Kidney (tissue), 13 donors: ENCODE measurements at regions not wholly inside any gene's neighbourhood (a gene's known extent, or its start where the extent isn't known, plus 50 kb on each side); places are given as distances from the start of the nearest gene placed in this dataset.
A peak's percentile ranks its signal among the peaks of the same experiment; 100 is the strongest.

Source experiments
- DNase-seq, 5 donors: peaks; one replicate each; pipeline ENCODE4 v3.0.0-alpha.2; 2013 to 2020
- FAIRE-seq: peaks from 2 replicates; lab custom pipeline; 2012; peaks lifted over from hg19 to GRCh38; lab: Jason Lieb, UNC
- H3K27ac ChIP-seq, 2 donors: one replicate each; pipeline ENCODE4 v1.7.0; 2013; ENCODE audit warnings: low read depth in 2 of 2, low read length in 2 of 2, inconsistent platforms in 1 of 2
- H3K27me3 ChIP-seq: one replicate; pipeline ENCODE4 v1.7.1; 2013; ENCODE audit warnings: low read length, inconsistent platforms; ENCODE audit not compliant: control insufficient read depth, insufficient read depth
- H3K36me3 ChIP-seq, 3 donors: one replicate each; pipeline versions ENCODE4 v1.7.0 to v1.7.1; 2013; ENCODE audit warnings: low read length in 3 of 3, control low read depth in 1 of 3, inconsistent platforms in 1 of 3; ENCODE audit not compliant: insufficient read depth in 3 of 3, control insufficient read depth in 2 of 3
- H3K4me1 ChIP-seq, 3 donors: one replicate each; pipeline versions ENCODE4 v1.7.0 to v1.7.1; 2013; ENCODE audit warnings: low read length in 3 of 3, inconsistent platforms in 1 of 3, low read depth in 1 of 3; ENCODE audit not compliant: control insufficient read depth in 2 of 3, insufficient read depth in 2 of 3
- H3K4me3 ChIP-seq, 3 donors: one replicate each; pipeline versions ENCODE4 v1.7.0 to v1.8.1; 2013; ENCODE audit warnings: low read length in 3 of 3, control low read depth in 1 of 3, inconsistent platforms in 1 of 3
- H3K9ac ChIP-seq, 3 donors: one replicate each; pipeline versions ENCODE4 v1.7.0 to v1.7.1; 2013; ENCODE audit warnings: low read length in 3 of 3, control low read depth in 1 of 3, inconsistent platforms in 1 of 3
- H3K9me3 ChIP-seq, 3 donors: one replicate each; pipeline versions ENCODE4 v1.7.0 to v1.7.1; 2013; ENCODE audit warnings: low read length in 3 of 3, control low read depth in 1 of 3, inconsistent platforms in 1 of 3; ENCODE audit not compliant: control insufficient read depth in 2 of 3, insufficient read depth in 1 of 3
- intact Hi-C: fragments of 100-400 bp; cut with DNase I; formaldehyde crosslinking; loops from one replicate; pipeline ENCODE4 v1.11.1; 2022
- TF ChIP-seq, protein P1 (sequence below): IDR thresholded peaks from 3 replicates; pipeline ENCODE4 v1.5.1; 2012; ENCODE audit warnings: mild to moderate bottlenecking, moderate library complexity, borderline replicate concordance; ENCODE audit not compliant: insufficient read depth; ENCODE audit errors: extremely low read depth
- donor health status: control.
- donor health status: control.
- donor health status: control.
- donor health status: control.
- donor health status: control.
- donor health status: DM: yes; HTN: yes; CAD: no.
- donor health status: Normal renal cell carcinoma (clear cell type).

DNA sequence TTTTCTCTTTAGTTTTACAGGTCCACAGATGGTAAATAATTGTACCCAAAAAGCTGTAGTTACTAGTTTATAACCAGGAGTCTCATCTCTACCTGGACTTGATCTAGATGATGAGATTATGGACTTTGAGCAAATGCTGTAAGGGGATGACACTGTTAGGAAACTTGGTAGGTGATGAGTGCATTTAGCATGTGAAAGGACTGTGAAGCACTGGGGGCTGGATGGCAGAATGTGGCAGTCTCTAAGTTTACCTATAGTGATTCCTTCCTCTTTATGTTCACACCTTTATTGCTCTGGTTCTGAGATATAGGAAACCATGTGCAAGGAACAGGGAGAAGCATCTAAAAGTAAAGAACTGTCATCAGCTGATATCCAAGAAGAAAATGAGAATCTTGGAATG is 230.7 kb upstream of the CHORDC1 start:
- TF ChIP-seq, protein P1, sequence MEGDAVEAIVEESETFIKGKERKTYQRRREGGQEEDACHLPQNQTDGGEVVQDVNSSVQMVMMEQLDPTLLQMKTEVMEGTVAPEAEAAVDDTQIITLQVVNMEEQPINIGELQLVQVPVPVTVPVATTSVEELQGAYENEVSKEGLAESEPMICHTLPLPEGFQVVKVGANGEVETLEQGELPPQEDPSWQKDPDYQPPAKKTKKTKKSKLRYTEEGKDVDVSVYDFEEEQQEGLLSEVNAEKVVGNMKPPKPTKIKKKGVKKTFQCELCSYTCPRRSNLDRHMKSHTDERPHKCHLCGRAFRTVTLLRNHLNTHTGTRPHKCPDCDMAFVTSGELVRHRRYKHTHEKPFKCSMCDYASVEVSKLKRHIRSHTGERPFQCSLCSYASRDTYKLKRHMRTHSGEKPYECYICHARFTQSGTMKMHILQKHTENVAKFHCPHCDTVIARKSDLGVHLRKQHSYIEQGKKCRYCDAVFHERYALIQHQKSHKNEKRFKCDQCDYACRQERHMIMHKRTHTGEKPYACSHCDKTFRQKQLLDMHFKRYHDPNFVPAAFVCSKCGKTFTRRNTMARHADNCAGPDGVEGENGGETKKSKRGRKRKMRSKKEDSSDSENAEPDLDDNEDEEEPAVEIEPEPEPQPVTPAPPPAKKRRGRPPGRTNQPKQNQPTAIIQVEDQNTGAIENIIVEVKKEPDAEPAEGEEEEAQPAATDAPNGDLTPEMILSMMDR, result no peak
- FAIRE-seq, result no peak
- H3K27ac ChIP-seq, result no peak overlapping the region
- H3K4me3 ChIP-seq, result no peak overlapping the region
- H3K9ac ChIP-seq, result no peak overlapping the region
- no peaks in the 10 kb centered on the region for H3K27me3 ChIP-seq
- no peaks in the 10 kb centered on the region for H3K36me3 ChIP-seq
- H3K4me1 ChIP-seq, result no peaks in the 10 kb centered on the region
- intact Hi-C loops, result no loop called here
- DNase-seq, result no peak
- H3K9me3 ChIP-seq, result no peaks in the 10 kb centered on the region

DNA sequence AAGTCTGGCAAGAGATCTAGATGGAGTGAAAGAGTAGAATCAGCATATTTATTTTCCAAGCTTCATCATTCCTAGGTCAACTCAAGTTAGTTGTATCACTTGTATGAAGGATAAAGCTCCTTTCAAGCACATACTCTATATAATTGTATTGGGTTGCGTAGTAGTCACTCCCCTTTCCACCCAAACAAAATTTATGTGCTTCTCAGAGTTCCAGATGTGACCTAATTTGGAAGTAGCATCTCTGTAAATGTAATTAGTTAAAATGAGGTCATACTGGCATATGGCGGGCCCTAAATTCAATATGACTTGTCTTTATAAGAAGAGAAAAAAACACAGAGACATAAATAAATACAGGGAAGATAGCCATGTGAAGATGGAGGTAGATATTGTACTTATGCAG is 226.8 kb upstream of the CHORDC1 start:
- Histone ChIP-seq H3K4me3 (no peak overlapping the region), H3K27me3 (no peaks in the 10 kb centered on the region), H3K36me3 (no peaks in the 10 kb centered on the region), H3K4me1 (no peaks in the 10 kb centered on the region), H3K9me3 (no peaks in the 10 kb centered on the region), H3K27ac (no peak overlapping the region), H3K9ac (no peak overlapping the region)
- intact Hi-C loops, result no loop called here
- no peak for FAIRE-seq
- no peak for DNase-seq
- TF ChIP-seq, protein P1, result no peak

DNA sequence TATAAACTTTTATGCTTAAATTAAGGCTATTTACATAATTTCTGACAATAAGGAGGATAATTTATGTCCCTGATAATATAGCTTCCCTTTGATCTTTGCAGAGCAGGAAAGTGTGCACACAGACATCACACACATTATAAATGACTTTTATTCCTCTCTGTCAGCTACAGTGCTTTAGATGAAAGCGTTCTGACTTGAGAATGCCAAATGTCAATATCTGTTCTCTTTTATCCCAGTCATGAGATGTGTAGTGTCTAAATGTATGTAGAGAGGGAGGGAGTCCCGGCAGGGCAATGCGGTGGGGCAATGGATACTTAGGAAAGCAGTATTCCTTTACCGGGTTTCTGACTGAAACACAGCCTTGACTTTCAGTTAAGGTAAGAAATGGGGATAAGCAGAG is 225.4 kb upstream of the CHORDC1 start:
- H3K27ac ChIP-seq, result no peak overlapping the region
- FAIRE-seq, result no peak
- intact Hi-C loops, result no loop called here

DNA sequence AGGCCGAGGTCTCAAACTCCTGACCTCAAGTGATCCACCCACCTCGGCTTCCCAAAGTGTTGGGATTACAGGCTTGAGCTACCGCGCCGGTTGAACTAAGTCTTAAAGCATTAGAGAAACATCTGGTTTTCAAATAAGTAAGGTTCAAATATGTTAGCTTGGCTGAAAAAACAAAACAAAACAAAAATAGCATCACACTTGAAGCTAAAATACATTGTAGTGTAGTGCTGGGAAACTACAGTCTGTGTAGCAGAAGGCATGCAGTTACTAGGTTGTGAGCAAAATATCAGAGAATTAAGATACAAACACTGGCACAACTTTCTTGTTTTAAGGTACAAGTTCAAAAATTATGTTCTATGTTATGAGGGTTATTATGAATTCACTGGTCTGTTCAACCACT is 224.8 kb upstream of the CHORDC1 start:
- Histone ChIP-seq H3K4me1 (no peaks in the 10 kb centered on the region), H3K27me3 (no peaks in the 10 kb centered on the region), H3K9me3 (no peaks in the 10 kb centered on the region), H3K27ac (no peak overlapping the region), H3K9ac (no peak overlapping the region), H3K36me3 (no peaks in the 10 kb centered on the region), H3K4me3 (no peak overlapping the region)
- intact Hi-C loops, result no loop called here
- DNase-seq, result no peak
- FAIRE-seq, result no peak
- TF ChIP-seq, protein P1, result no peak

More for the DNA sequence above, 225.4 kb upstream of the CHORDC1 start:
- Histone ChIP-seq H3K27me3 (no peaks in the 10 kb centered on the region), H3K4me1 (no peaks in the 10 kb centered on the region), H3K36me3 (no peaks in the 10 kb centered on the region), H3K9ac (no peak overlapping the region), H3K4me3 (no peak overlapping the region), H3K9me3 (no peaks in the 10 kb centered on the region)
- DNase-seq, result peak in 1 of 5 donors; percentile 12
- TF ChIP-seq, protein P1, result no peak
